ENCODE measurements at regions not wholly inside any gene's neighbourhood (a gene's known extent, or its start where the extent isn't known, plus 50 kb on each side); places are given as distances from the start of the nearest gene placed in this dataset.

DNA sequence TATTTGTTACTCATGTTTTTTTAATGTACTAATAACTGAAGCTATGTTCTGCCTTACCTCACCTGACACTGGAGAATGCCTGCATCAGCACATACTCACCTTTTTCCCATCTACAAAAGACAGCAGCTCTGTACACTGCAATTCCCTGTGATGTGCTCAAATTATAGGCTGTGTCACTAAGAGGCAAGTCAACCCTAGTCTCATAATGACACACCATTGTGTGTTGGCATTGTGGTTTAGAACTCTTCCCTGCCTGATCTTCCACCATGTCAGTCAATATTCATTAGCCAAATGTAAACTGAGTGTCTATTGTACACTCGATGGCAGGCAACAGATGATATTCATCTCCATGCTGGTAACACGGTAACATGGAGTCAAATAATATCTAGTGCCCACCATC lies 332.1 kb upstream of the TCF4 start (continued):
- no peak for TF ChIP-seq ELK1 (CRISPR knock-in tag; IDR thresholded peaks at IDR 0.05)

GRCh38 chr18:55918444-55918843 lies 330.5 kb upstream of the TCF4 start:
- no peaks in the 10 kb centered on the region for H3K36me3 ChIP-seq (ENCODE audit: control insufficient read depth, insufficient read depth, low read length)
- 17% methylated on average over 5 of the region's 6 CpGs for WGBS (ENCODE audit: insufficient coverage, low coverage, missing lambda C conversion rate)
- no TSS peak for BruUV-seq (replicated peaks)
- H3K4me1 ChIP-seq (replicated peaks in 1 of 2; ENCODE audit: control insufficient read depth in 2 of 2, insufficient read depth in 2 of 2, low read length in 2 of 2) = no peaks in the 10 kb centered on the region
- no peak overlapping the region for H3K27ac ChIP-seq (ENCODE audit: extremely low read depth, low read depth, low read length)
- CTCF ChIA-PET (ENCODE audit: low intra/inter-chr PET ratio) = no interaction called here
- no peaks in the 10 kb centered on the region for H4K20me1 ChIP-seq (replicated peaks; ENCODE audit: control insufficient read depth, insufficient read depth, low read length)
- DNase-seq (ENCODE audit: extremely low read depth in 1 of 4, low spot score in 3 of 4) = no peak
- H3K9ac ChIP-seq (ENCODE audit: insufficient read depth in 1 of 2, low read depth in 2 of 2, low read length in 2 of 2) = no peak overlapping the region
- FAIRE-seq = no peak
- no peaks in the 10 kb centered on the region for H3K27me3 ChIP-seq (ENCODE audit: control insufficient read depth in 2 of 2, insufficient read depth in 2 of 2, low read length in 2 of 2)
- POLR2A ChIA-PET = no interaction called here
- H2AFZ ChIP-seq (ENCODE audit: low read depth, low read length) = no peak overlapping the region
- no peaks in the 10 kb centered on the region for H3K9me1 ChIP-seq (ENCODE audit: control insufficient read depth, insufficient read depth, low read length)
- intact Hi-C loops (cut with micrococcal nuclease) (no loop called here), in situ Hi-C loops (cut with MboI) (no loop called here)
- TF ChIP-seq E2F1 (CRISPR knock-in tag; IDR thresholded peaks at IDR 0.05) (no peak), RFX5 (IDR thresholded peaks at IDR 0.05; ENCODE audit: low read depth, low read length) (no peak), ZNF644 (tag; IDR thresholded peaks at IDR 0.05; ENCODE audit: low read depth) (no peak), FOXK2 (conservative IDR thresholded peaks at IDR 0.05 in 1 of 2, IDR thresholded peaks at IDR 0.05 in 1 of 2; ENCODE audit: low read depth in 2 of 2) (no peak)
- TF ChIP-seq, protein P1, sequence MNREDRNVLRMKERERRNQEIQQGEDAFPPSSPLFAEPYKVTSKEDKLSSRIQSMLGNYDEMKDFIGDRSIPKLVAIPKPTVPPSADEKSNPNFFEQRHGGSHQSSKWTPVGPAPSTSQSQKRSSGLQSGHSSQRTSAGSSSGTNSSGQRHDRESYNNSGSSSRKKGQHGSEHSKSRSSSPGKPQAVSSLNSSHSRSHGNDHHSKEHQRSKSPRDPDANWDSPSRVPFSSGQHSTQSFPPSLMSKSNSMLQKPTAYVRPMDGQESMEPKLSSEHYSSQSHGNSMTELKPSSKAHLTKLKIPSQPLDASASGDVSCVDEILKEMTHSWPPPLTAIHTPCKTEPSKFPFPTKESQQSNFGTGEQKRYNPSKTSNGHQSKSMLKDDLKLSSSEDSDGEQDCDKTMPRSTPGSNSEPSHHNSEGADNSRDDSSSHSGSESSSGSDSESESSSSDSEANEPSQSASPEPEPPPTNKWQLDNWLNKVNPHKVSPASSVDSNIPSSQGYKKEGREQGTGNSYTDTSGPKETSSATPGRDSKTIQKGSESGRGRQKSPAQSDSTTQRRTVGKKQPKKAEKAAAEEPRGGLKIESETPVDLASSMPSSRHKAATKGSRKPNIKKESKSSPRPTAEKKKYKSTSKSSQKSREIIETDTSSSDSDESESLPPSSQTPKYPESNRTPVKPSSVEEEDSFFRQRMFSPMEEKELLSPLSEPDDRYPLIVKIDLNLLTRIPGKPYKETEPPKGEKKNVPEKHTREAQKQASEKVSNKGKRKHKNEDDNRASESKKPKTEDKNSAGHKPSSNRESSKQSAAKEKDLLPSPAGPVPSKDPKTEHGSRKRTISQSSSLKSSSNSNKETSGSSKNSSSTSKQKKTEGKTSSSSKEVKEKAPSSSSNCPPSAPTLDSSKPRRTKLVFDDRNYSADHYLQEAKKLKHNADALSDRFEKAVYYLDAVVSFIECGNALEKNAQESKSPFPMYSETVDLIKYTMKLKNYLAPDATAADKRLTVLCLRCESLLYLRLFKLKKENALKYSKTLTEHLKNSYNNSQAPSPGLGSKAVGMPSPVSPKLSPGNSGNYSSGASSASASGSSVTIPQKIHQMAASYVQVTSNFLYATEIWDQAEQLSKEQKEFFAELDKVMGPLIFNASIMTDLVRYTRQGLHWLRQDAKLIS (CRISPR knock-in tag; IDR thresholded peaks at IDR 0.05) = no peak
- TF ChIP-seq, protein P2, sequence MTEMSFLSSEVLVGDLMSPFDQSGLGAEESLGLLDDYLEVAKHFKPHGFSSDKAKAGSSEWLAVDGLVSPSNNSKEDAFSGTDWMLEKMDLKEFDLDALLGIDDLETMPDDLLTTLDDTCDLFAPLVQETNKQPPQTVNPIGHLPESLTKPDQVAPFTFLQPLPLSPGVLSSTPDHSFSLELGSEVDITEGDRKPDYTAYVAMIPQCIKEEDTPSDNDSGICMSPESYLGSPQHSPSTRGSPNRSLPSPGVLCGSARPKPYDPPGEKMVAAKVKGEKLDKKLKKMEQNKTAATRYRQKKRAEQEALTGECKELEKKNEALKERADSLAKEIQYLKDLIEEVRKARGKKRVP (CRISPR knock-in tag; IDR thresholded peaks at IDR 0.05) = no peak
- no peak overlapping the region for H3K4me2 ChIP-seq (ENCODE audit: insufficient read depth, low read length)
- no peak overlapping the region for H3K4me3 ChIP-seq
- no peak for ATAC-seq
- no peaks in the 10 kb centered on the region for H3K9me3 ChIP-seq (replicated peaks; ENCODE audit: control insufficient read depth, insufficient read depth, low read depth, low read length)
- H3K79me2 ChIP-seq (ENCODE audit: control insufficient read depth, insufficient read depth, low read length) = no peaks in the 10 kb centered on the region
